ENCODE measurements at regions not wholly inside any gene's neighbourhood (a gene's known extent, or its start where the extent isn't known, plus 50 kb on each side); places are given as distances from the start of the nearest gene placed in this dataset.

- 86% methylated on average over 8 of the region's 8 CpGs for WGBS (ENCODE audit: low lambda C conversion rate, missing lambda C conversion rate)
- Histone ChIP-seq H3K9me2 (replicated peaks; ENCODE audit: insufficient read depth) (no peaks in the 10 kb centered on the region), H3K27ac (no peak overlapping the region), H3K36me3 (replicated peaks; ENCODE audit: insufficient read depth, low read depth) (no peaks in the 10 kb centered on the region), H3K4me3 (no peak overlapping the region), H2AFZ (no peak overlapping the region), H3K4me1 (ENCODE audit: insufficient read depth) (no peaks in the 10 kb centered on the region), H3K79me2 (no peaks in the 10 kb centered on the region), H4K20me1 (ENCODE audit: insufficient read depth, poor library complexity, severe bottlenecking) (no peaks in the 10 kb centered on the region), H3K4me2 (no peak overlapping the region), H3K9me3 (ENCODE audit: low read depth) (no peaks in the 10 kb centered on the region), H3K27me3 (no peaks in the 10 kb centered on the region)
- TF ChIP-seq EZH2 (IDR thresholded peaks at IDR 0.05; ENCODE audit: borderline replicate concordance): no peak
- DNase-seq (ENCODE audit: low spot score): no peak
Observed at GRCh38 chr9:108078375-108078774, 588.8 kb upstream of the KLF4 start.

DNA sequence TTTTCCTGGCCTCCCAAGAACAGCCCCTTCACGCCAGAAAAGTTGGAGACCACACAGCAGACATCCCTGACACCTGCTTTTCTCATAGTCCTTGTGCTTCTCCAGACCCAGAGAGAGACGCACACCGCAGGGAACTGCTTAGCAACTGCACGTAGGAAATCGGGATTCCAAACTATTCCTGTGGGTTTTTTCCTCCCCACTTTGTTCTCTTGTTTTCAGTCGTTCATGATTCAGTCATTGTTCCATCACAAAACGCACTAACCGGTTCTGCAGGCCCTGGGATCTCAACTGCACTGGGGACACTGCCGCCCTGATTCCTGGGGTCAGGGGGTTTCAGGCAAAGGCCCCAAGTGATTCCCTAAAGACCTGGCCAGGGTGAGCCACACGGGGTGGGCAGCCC, 588.0 kb upstream of the KLF4 start:
- no peak for DNase-seq (ENCODE audit: low spot score)
- Histone ChIP-seq H3K27me3 (no peaks in the 10 kb centered on the region), H3K4me1 (ENCODE audit: insufficient read depth) (no peaks in the 10 kb centered on the region), H3K4me2 (no peak overlapping the region), H3K9me2 (replicated peaks; ENCODE audit: insufficient read depth) (no peaks in the 10 kb centered on the region), H4K20me1 (ENCODE audit: insufficient read depth, poor library complexity, severe bottlenecking) (no peaks in the 10 kb centered on the region), H3K4me3 (no peak overlapping the region), H3K79me2 (no peaks in the 10 kb centered on the region), H3K27ac (no peak overlapping the region), H3K9me3 (ENCODE audit: low read depth) (no peaks in the 10 kb centered on the region), H2AFZ (no peak overlapping the region), H3K36me3 (replicated peaks; ENCODE audit: insufficient read depth, low read depth) (no peaks in the 10 kb centered on the region)
- no peak for TF ChIP-seq EZH2phosphoT487 (IDR thresholded peaks at IDR 0.05; ENCODE audit: low read depth, severe bottlenecking, unreplicated experiment)
- TF ChIP-seq EZH2 (IDR thresholded peaks at IDR 0.05; ENCODE audit: borderline replicate concordance): no peak
- TF ChIP-seq CTCF (IDR thresholded peaks at IDR 0.05; ENCODE audit: poor library complexity): no peak
- 86% methylated on average over 10 of the region's 10 CpGs for WGBS (ENCODE audit: low lambda C conversion rate, missing lambda C conversion rate)

- DNase-seq (ENCODE audit: low spot score): no peak
- 73% methylated on average over 5 of the region's 5 CpGs for WGBS (ENCODE audit: low lambda C conversion rate, missing lambda C conversion rate)
Observed at GRCh38 chr9:108074900-108075299, 585.3 kb upstream of the KLF4 start.

DNA sequence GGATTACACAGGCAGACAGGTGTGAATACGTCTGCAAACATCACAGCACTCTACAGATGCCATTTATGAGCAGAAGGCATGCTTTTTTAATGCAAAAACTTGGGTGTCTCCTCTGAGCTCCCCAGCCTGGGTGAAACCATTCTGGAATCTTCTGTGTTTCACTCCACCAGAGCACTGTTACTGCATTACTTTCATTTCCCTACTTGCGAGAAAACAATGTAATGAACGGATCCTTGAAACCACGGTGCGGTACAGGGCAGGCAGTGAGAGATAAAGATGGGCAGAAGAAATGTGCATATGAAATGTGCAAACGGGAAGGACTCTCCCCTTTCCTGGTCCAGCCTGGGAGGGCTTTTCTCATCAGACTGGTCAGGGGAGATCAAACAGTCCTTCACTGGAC, 584.3 kb upstream of the KLF4 start:
- H3K4me2 ChIP-seq: no peak overlapping the region
- DNase-seq (ENCODE audit: low spot score): no peak

More at GRCh38 chr9:108074900-108075299, 585.3 kb upstream of the KLF4 start:
- no peak overlapping the region for H3K4me3 ChIP-seq
- H3K9me2 ChIP-seq (replicated peaks; ENCODE audit: insufficient read depth): no peaks in the 10 kb centered on the region
- no peak for TF ChIP-seq EZH2phosphoT487 (IDR thresholded peaks at IDR 0.05; ENCODE audit: low read depth, severe bottlenecking, unreplicated experiment)
- no peak for TF ChIP-seq EZH2 (IDR thresholded peaks at IDR 0.05; ENCODE audit: borderline replicate concordance)
- no peaks in the 10 kb centered on the region for H3K4me1 ChIP-seq (ENCODE audit: insufficient read depth)
- H3K4me2 ChIP-seq: no peak overlapping the region
- no peak overlapping the region for H2AFZ ChIP-seq
- H3K79me2 ChIP-seq: no peaks in the 10 kb centered on the region
- H3K36me3 ChIP-seq (replicated peaks; ENCODE audit: insufficient read depth, low read depth): no peaks in the 10 kb centered on the region
- no peaks in the 10 kb centered on the region for H3K27me3 ChIP-seq
- H3K9me3 ChIP-seq (ENCODE audit: low read depth): no peaks in the 10 kb centered on the region
- H4K20me1 ChIP-seq (ENCODE audit: insufficient read depth, poor library complexity, severe bottlenecking): no peaks in the 10 kb centered on the region
- no peak overlapping the region for H3K27ac ChIP-seq

More for the DNA sequence above, 584.3 kb upstream of the KLF4 start:
- Histone ChIP-seq H3K36me3 (replicated peaks; ENCODE audit: insufficient read depth, low read depth) (no peaks in the 10 kb centered on the region), H3K27ac (no peak overlapping the region), H2AFZ (no peak overlapping the region), H4K20me1 (ENCODE audit: insufficient read depth, poor library complexity, severe bottlenecking) (no peaks in the 10 kb centered on the region), H3K4me3 (no peak overlapping the region), H3K9me3 (ENCODE audit: low read depth) (no peaks in the 10 kb centered on the region), H3K27me3 (no peaks in the 10 kb centered on the region), H3K9me2 (replicated peaks; ENCODE audit: insufficient read depth) (no peaks in the 10 kb centered on the region), H3K79me2 (no peaks in the 10 kb centered on the region), H3K4me1 (ENCODE audit: insufficient read depth) (no peaks in the 10 kb centered on the region)
- WGBS (ENCODE audit: low lambda C conversion rate, missing lambda C conversion rate): 79% methylated on average over 6 of the region's 6 CpGs
- TF ChIP-seq CTCF (IDR thresholded peaks at IDR 0.05; ENCODE audit: poor library complexity): no peak
- TF ChIP-seq EZH2phosphoT487 (IDR thresholded peaks at IDR 0.05; ENCODE audit: low read depth, severe bottlenecking, unreplicated experiment): no peak
- TF ChIP-seq EZH2 (IDR thresholded peaks at IDR 0.05; ENCODE audit: borderline replicate concordance): no peak
